ENCODE measurements at regions not wholly inside any gene's neighbourhood (a gene's known extent, or its start where the extent isn't known, plus 50 kb on each side); places are given as distances from the start of the nearest gene placed in this dataset.

- TF ChIP-seq CTCF (IDR thresholded peaks at IDR 0.05; ENCODE audit: low read depth, low read length, missing input control) (no peak), RAD21 (IDR thresholded peaks at IDR 0.05) (no peak), ZBTB33 (IDR thresholded peaks at IDR 0.05) (no peak), MAX (IDR thresholded peaks at IDR 0.05) (no peak), REST (IDR thresholded peaks at IDR 0.05) (no peak), FOXA1 (IDR thresholded peaks at IDR 0.05) (no peak)
Measured at GRCh38 chr22:22391543-22391942, 117.0 kb downstream of the ZNF280B start.
